IMR-90 (cell line): ENCODE measurements at regions not wholly inside any gene's neighbourhood (a gene's known extent, or its start where the extent isn't known, plus 50 kb on each side); places are given as distances from the start of the nearest gene placed in this dataset.

Experiments
- ATAC-seq: fragments of 200-7000 bp; cut with Tn5 transposase; 2 replicates; pipeline ENCODE4 v1.9.1; 2020; ENCODE audit warnings: low read depth, mild to moderate bottlenecking, moderate library complexity
- BruUV-seq: library from RNA; stranded (reverse); fragments of 400-500 nt; replicated peaks from 2 replicates; lab custom pipeline; 2021; lab: Mats Ljungman, UMichigan
- CTCF ChIA-PET: fragments of 300-600 bp; formaldehyde crosslinking; extraction: SDS; loops from one replicate; lab custom pipeline; 2021; ENCODE audit warnings: antibody characterized with exemption; lab: Yijun Ruan, JAX
- POLR2A ChIA-PET: fragments of 300-600 bp; sonication (Branson Sonifier 250); formaldehyde crosslinking; loops from one replicate; lab custom pipeline; 2022; ENCODE audit warnings: antibody characterized with exemption; ENCODE audit not compliant: unreplicated experiment; lab: Charles Lee
- DNase-seq: peaks from one replicate; pipeline ENCODE4 v3.0.0; 2013
- H2AFZ ChIP-seq: replicated peaks from 2 replicates; pipeline ENCODE3; 2013; ENCODE audit warnings: low read length, mild to moderate bottlenecking; ENCODE audit not compliant: poor library complexity
- H2AK5ac ChIP-seq: 2 replicates; pipeline ENCODE4 v1.6.1; 2013; ENCODE audit warnings: low read depth, low read length, inconsistent platforms
- H2AK9ac ChIP-seq: replicated peaks from 2 replicates; pipeline ENCODE3; 2013; ENCODE audit warnings: mild to moderate bottlenecking, low read depth, low read length, moderate library complexity; ENCODE audit not compliant: poor library complexity
- H2BK120ac ChIP-seq: 2 replicates; pipeline ENCODE4 v1.6.1; 2013; ENCODE audit warnings: low read depth, low read length, inconsistent platforms
- H2BK15ac ChIP-seq: 3 replicates; pipeline ENCODE4 v1.6.1; 2013; ENCODE audit warnings: low read depth, low read length, inconsistent platforms
- H2BK20ac ChIP-seq: 2 replicates; pipeline ENCODE4 v1.6.1; 2013; ENCODE audit warnings: low read depth, mild to moderate bottlenecking, inconsistent platforms, low read length, moderate library complexity
- H2BK5ac ChIP-seq: 2 replicates; pipeline ENCODE4 v1.6.1; 2013; ENCODE audit warnings: mild to moderate bottlenecking, low read depth, low read length, inconsistent platforms; ENCODE audit not compliant: poor library complexity, severe bottlenecking
- H3K14ac ChIP-seq: replicated peaks from 2 replicates; pipeline ENCODE4 v1.6.1; 2013; ENCODE audit warnings: low read depth, low read length, inconsistent platforms
- H3K18ac ChIP-seq: 2 replicates; pipeline ENCODE4 v1.6.1; 2013; ENCODE audit warnings: low read depth, low read length, control low read depth
- H3K23ac ChIP-seq: 2 replicates; pipeline ENCODE4 v1.6.1; 2013; ENCODE audit warnings: low read depth, low read length, inconsistent platforms
- H3K27ac ChIP-seq: 2 replicates; pipeline ENCODE4 v1.5.1; 2013; ENCODE audit warnings: mild to moderate bottlenecking, control low read depth, low read length; ENCODE audit not compliant: insufficient read depth
- H3K27me3 ChIP-seq: 2 replicates; pipeline ENCODE4 v1.6.1; 2013; ENCODE audit warnings: low read length; ENCODE audit not compliant: control insufficient read depth, insufficient read depth
- H3K36me3 ChIP-seq: 2 replicates; pipeline ENCODE4 v1.6.1; 2013; ENCODE audit warnings: low read length, mixed read lengths; ENCODE audit not compliant: control insufficient read depth, insufficient read depth
- H3K4ac ChIP-seq: 2 replicates; pipeline ENCODE4 v1.6.1; 2013; ENCODE audit warnings: low read depth, low read length, inconsistent platforms
- H3K4me1 ChIP-seq: 2 replicates; pipeline ENCODE4 v1.6.1; 2013; ENCODE audit warnings: low read length, mixed read lengths; ENCODE audit not compliant: control insufficient read depth, insufficient read depth
- H3K4me2 ChIP-seq: 2 replicates; pipeline ENCODE4 v1.6.1; 2013; ENCODE audit warnings: low read depth, mild to moderate bottlenecking, control low read depth, low read length, moderate library complexity
- H3K4me3 ChIP-seq: 2 replicates; pipeline ENCODE4 v1.5.1; 2013; ENCODE audit warnings: low read depth, mild to moderate bottlenecking, control low read depth, low read length, moderate library complexity; ENCODE audit not compliant: insufficient read depth
- H3K56ac ChIP-seq: 2 replicates; pipeline ENCODE4 v1.6.1; 2013; ENCODE audit warnings: low read length, inconsistent platforms; ENCODE audit not compliant: insufficient read depth; ENCODE audit errors: extremely low read depth
- H3K79me1 ChIP-seq, 2 experiments: 2 replicates each; pipeline ENCODE4 v1.6.1; 2013; ENCODE audit warnings: low read length in 2 of 2, inconsistent platforms in 1 of 2, low read depth in 1 of 2
- H3K9ac ChIP-seq: 2 replicates; pipeline ENCODE4 v1.6.1; 2013; ENCODE audit warnings: low read depth, low read length, control low read depth
- H3K9me1 ChIP-seq: 2 replicates; pipeline ENCODE4 v1.6.1; 2013; ENCODE audit warnings: low read length, inconsistent platforms; ENCODE audit not compliant: insufficient read depth
- H3K9me3 ChIP-seq: 2 replicates; pipeline ENCODE4 v1.6.1; 2013; ENCODE audit warnings: low read length; ENCODE audit not compliant: control insufficient read depth, insufficient read depth
- H4K20me1 ChIP-seq: 2 replicates; pipeline ENCODE4 v1.6.1; 2013; ENCODE audit warnings: low read length, inconsistent platforms; ENCODE audit not compliant: insufficient read depth
- H4K5ac ChIP-seq: 2 replicates; pipeline ENCODE4 v1.6.1; 2013; ENCODE audit warnings: mild to moderate bottlenecking, low read depth, low read length, control low read depth
- H4K8ac ChIP-seq, 2 experiments: 2 replicates each; pipeline ENCODE4 v1.6.1; 2013; ENCODE audit warnings: low read depth in 2 of 2, low read length in 2 of 2, control low read depth in 1 of 2, inconsistent platforms in 1 of 2
- H4K91ac ChIP-seq: 2 replicates; pipeline ENCODE4 v1.6.1; 2013; ENCODE audit warnings: low read depth, low read length, inconsistent platforms; ENCODE audit not compliant: insufficient read depth
- BHLHE40 ChIP-seq: fragments of 150-350 bp; IDR thresholded peaks from 2 replicates; pipeline ENCODE4 v1.6.1; 2016; ENCODE audit warnings: mild to moderate bottlenecking, low read depth, low read length
- CEBPB ChIP-seq: IDR thresholded peaks from 2 replicates; pipeline ENCODE4 v1.6.1; 2012; ENCODE audit warnings: low read depth, low read length, improper control_type of control experiment
- CHD1 ChIP-seq: IDR thresholded peaks from 2 replicates; pipeline ENCODE4 v1.6.1; 2012; ENCODE audit warnings: low read depth, low read length, improper control_type of control experiment
- FOS ChIP-seq: fragments of 150-350 bp; IDR thresholded peaks from 2 replicates; pipeline ENCODE4 v1.6.1; 2016; ENCODE audit warnings: low read depth, low read length
- MAFK ChIP-seq: IDR thresholded peaks from 2 replicates; pipeline ENCODE4 v1.6.1; 2012; ENCODE audit warnings: low read depth, low read length, improper control_type of control experiment
- MAZ ChIP-seq: IDR thresholded peaks from 2 replicates; pipeline ENCODE4 v1.6.1; 2012; ENCODE audit warnings: low read depth, mild to moderate bottlenecking, low read length, improper control_type of control experiment, moderate library complexity, borderline replicate concordance
- MXI1 ChIP-seq: IDR thresholded peaks from 2 replicates; pipeline ENCODE4 v1.6.1; 2012; ENCODE audit warnings: low read depth, mild to moderate bottlenecking, low read length, moderate library complexity, borderline replicate concordance
- NFE2L2 ChIP-seq: fragments of 150-350 bp; IDR thresholded peaks from 2 replicates; pipeline ENCODE4 v1.6.1; 2016; ENCODE audit warnings: low read depth, mild to moderate bottlenecking, low read length
- POLR2A ChIP-seq: IDR thresholded peaks from 2 replicates; pipeline ENCODE4 v1.6.1; 2012; ENCODE audit warnings: mild to moderate bottlenecking, low read depth, low read length
- RAD21 ChIP-seq: IDR thresholded peaks from 2 replicates; pipeline ENCODE4 v1.6.1; 2012; ENCODE audit warnings: low read length, improper control_type of control experiment
- RCOR1 ChIP-seq: IDR thresholded peaks from 2 replicates; pipeline ENCODE4 v1.6.1; 2012; ENCODE audit warnings: mild to moderate bottlenecking, low read length, improper control_type of control experiment; ENCODE audit not compliant: insufficient replicate concordance
- RFX5 ChIP-seq: IDR thresholded peaks from 2 replicates; pipeline ENCODE4 v1.8.0; 2012; ENCODE audit warnings: low read depth, mild to moderate bottlenecking, low read length, moderate library complexity
- SMC3 ChIP-seq: fragments of 150-350 bp; IDR thresholded peaks from 2 replicates; pipeline ENCODE4 v1.6.1; 2016; ENCODE audit warnings: low read depth, mild to moderate bottlenecking, antibody characterized with exemption, low read length, moderate library complexity
- WGBS, 2 experiments: methylation state at CpG; one replicate each; pipeline versions ENCODE4 v1.1.5 to v1.1.7; 2013; ENCODE audit warnings: missing lambda C conversion rate in 2 of 2; ENCODE audit not compliant: insufficient read length in 1 of 2; ENCODE audit errors: extremely low coverage in 2 of 2; 5-methylcytosine and 5-hydroxymethylcytosine counted together
- dilution Hi-C: fragments of 300-500 bp; cut with HindIII; formaldehyde crosslinking; loops from one replicate; pipeline ENCODE4 v1.14.3; 2018; ENCODE audit warnings: low sequenced_read_pairs; ENCODE audit not compliant: unreplicated experiment
- in situ Hi-C: fragments of 300-500 bp; cut with MboI; formaldehyde crosslinking; loops from 3 replicates; pipeline ENCODE4 v1.14.3; 2019; ENCODE audit warnings: low sequenced_read_pairs, inconsistent platforms, mixed read lengths
- intact Hi-C: fragments of 100-400 bp; cut with micrococcal nuclease; formaldehyde crosslinking; loops from 2 replicates; pipeline ENCODE4 v1.10.0; 2022
- TF ChIP-seq, protein P1 (sequence below): conservative IDR thresholded peaks from 2 replicates; pipeline ENCODE4 v1.5.1; 2012; ENCODE audit warnings: mild to moderate bottlenecking, low read depth, low read length, improper control_type of control experiment
- TF ChIP-seq, protein P2 (sequence below): fragments of 150-350 bp; IDR thresholded peaks from 2 replicates; pipeline ENCODE4 v1.6.1; 2017; ENCODE audit warnings: mild to moderate bottlenecking, antibody characterized with exemption, low read length, low read depth
- TF ChIP-seq, protein P3 (sequence below): fragments of 150-350 bp; IDR thresholded peaks from 2 replicates; pipeline ENCODE4 v1.6.1; 2016; ENCODE audit warnings: low read depth, mild to moderate bottlenecking, low read length, moderate library complexity, borderline replicate concordance

DNA sequence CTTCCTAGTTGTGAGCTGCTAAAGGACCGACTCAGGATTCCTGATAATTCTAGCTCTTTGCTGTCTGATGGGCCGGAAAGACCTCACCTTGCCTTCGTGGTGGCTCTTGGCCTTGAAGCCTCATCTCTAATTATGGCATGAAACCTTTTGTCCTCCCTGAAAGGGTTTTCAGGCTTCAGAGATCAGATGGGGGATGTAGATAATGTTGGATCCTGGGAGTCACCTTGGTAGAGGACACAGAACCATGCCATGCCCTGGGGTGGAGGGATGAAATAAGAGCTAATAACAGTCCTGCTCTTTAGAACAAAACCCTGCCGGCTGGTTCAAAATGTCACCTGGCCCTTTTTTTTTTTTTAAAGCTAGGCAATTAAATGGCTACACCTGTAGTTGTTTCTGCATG, 50.8 kb upstream of the SYN2 start:
- no peaks in the 10 kb centered on the region for H3K9me1 ChIP-seq
- H3K36me3 ChIP-seq = no peaks in the 10 kb centered on the region
- H3K56ac ChIP-seq = no peak overlapping the region
- H3K9me3 ChIP-seq = no peaks in the 10 kb centered on the region
- H3K27ac ChIP-seq = no peak overlapping the region
- H3K4me1 ChIP-seq = no peaks in the 10 kb centered on the region
- no peak overlapping the region for H4K91ac ChIP-seq
- H3K23ac ChIP-seq = no peak overlapping the region
- ChIA-PET POLR2A (no interaction called here), CTCF (no interaction called here)
- H3K4ac ChIP-seq = no peak overlapping the region
- H3K18ac ChIP-seq = no peak overlapping the region
- ATAC-seq (no peak), DNase-seq (no peak)
- TF ChIP-seq NFE2L2 (no peak), RCOR1 (no peak), POLR2A (no peak), MAFK (no peak), RAD21 (no peak), RFX5 (no peak), CHD1 (no peak), MAZ (no peak), FOS (no peak), MXI1 (no peak), BHLHE40 (no peak), CEBPB (no peak), SMC3 (no peak)
- TF ChIP-seq, protein P1, sequence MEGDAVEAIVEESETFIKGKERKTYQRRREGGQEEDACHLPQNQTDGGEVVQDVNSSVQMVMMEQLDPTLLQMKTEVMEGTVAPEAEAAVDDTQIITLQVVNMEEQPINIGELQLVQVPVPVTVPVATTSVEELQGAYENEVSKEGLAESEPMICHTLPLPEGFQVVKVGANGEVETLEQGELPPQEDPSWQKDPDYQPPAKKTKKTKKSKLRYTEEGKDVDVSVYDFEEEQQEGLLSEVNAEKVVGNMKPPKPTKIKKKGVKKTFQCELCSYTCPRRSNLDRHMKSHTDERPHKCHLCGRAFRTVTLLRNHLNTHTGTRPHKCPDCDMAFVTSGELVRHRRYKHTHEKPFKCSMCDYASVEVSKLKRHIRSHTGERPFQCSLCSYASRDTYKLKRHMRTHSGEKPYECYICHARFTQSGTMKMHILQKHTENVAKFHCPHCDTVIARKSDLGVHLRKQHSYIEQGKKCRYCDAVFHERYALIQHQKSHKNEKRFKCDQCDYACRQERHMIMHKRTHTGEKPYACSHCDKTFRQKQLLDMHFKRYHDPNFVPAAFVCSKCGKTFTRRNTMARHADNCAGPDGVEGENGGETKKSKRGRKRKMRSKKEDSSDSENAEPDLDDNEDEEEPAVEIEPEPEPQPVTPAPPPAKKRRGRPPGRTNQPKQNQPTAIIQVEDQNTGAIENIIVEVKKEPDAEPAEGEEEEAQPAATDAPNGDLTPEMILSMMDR = no peak
- TF ChIP-seq, protein P2, sequence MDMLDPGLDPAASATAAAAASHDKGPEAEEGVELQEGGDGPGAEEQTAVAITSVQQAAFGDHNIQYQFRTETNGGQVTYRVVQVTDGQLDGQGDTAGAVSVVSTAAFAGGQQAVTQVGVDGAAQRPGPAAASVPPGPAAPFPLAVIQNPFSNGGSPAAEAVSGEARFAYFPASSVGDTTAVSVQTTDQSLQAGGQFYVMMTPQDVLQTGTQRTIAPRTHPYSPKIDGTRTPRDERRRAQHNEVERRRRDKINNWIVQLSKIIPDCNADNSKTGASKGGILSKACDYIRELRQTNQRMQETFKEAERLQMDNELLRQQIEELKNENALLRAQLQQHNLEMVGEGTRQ = no peak
- TF ChIP-seq, protein P3, sequence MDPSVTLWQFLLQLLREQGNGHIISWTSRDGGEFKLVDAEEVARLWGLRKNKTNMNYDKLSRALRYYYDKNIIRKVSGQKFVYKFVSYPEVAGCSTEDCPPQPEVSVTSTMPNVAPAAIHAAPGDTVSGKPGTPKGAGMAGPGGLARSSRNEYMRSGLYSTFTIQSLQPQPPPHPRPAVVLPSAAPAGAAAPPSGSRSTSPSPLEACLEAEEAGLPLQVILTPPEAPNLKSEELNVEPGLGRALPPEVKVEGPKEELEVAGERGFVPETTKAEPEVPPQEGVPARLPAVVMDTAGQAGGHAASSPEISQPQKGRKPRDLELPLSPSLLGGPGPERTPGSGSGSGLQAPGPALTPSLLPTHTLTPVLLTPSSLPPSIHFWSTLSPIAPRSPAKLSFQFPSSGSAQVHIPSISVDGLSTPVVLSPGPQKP = no peak
- no peaks in the 10 kb centered on the region for H4K20me1 ChIP-seq
- no peak overlapping the region for H3K14ac ChIP-seq
- no peak overlapping the region for H3K4me2 ChIP-seq
- no peak overlapping the region for H2BK15ac ChIP-seq
- no peak overlapping the region for H2BK20ac ChIP-seq
- dilution Hi-C loops (no loop called here), intact Hi-C loops (no loop called here), in situ Hi-C loops (no loop called here)
- H3K27me3 ChIP-seq = peaks cover 6% of the 10 kb centered on the region
- no peak overlapping the region for H2AK9ac ChIP-seq
- no peak overlapping the region for H3K4me3 ChIP-seq
- no peak overlapping the region for H2AK5ac ChIP-seq
- H3K9ac ChIP-seq = no peak overlapping the region
- no peak overlapping the region for H2BK5ac ChIP-seq
- H2AFZ ChIP-seq = no peak overlapping the region
- 83% methylated on average over 1 of the region's 4 CpGs; no CpG with 5 or more reads in 1 of the 2 experiments for WGBS, 2 experiments
- H3K79me1 ChIP-seq = no peaks in the 10 kb centered on the region
- no TSS peak for BruUV-seq
- no peak overlapping the region for H2BK120ac ChIP-seq
- H4K8ac ChIP-seq = no peak overlapping the region
- H4K5ac ChIP-seq = no peak overlapping the region
